NCI-H2171 treated with DMSO at 0.1 percent for 48 hours (cell line): ENCODE measurements at regions not wholly inside any gene's neighbourhood (a gene's known extent, or its start where the extent isn't known, plus 50 kb on each side); places are given as distances from the start of the nearest gene placed in this dataset.

Experiments used
- DNase-seq: peaks from one replicate; lab custom pipeline; 2025; lab: John Stamatoyannopoulos, UW

DNA sequence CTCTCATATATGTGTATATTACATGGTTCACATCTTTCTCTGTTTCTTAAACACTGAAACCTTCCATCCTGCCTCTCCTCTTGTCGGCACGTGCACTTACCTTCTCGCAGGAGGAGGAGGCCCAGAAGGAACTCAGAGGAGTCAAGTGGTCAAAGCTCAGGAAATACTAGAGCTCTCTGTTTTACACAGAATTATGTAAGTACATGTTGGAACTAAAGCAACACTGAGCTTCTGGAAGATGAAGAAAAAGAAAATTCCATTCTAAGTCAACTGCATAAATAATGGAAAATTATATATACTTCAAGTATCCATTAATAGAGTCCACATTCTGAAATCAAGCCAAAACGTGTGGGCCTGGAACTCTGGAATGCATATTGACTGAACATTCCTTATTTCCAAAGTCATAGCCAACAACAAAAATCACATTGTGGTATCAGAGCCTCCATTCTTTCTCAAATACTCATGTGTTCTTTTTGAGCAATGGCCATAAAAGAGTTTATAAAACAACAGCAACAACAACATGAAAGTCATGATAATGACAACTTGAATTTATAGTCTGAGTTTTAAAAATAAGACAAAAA lies 121.5 kb upstream of the RAI14 start:
- DNase-seq = no peak

GRCh38 chr5:34535433-34535832 lies 120.7 kb upstream of the RAI14 start:
- no peak for DNase-seq

DNA sequence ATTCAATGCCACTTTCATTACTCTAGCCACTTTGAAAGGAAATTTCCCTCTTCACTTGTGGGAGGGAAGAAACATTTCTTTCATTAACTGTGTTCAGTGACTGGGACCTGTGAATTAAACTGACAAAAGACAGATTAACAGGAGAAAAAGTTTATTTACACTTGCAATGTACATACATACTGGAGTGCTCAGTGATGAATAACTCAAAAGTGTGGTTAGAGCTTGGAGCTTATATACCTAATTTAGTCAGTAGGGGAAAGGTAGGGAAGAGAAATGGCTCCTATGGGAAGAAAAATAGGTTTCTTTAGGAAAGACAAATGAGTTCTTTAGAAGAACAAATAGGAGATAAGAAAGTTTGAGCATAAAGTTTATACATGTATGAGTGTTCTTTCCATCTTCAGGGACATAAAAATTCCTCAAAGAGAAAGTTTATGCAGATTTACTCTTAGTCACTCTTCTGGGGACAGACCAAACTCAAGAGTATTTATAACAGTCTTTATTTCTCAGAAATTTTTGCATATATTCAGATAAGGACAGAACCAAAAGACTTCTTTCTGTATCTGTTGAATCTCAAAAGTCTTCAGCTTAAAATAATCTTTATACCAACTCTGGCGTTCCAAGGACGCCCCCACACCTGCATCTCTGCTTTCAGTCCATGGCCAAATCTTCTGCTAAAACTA lies 120.0 kb upstream of the RAI14 start:
- no peak for DNase-seq

GRCh38 chr5:34536699-34537098 lies 119.4 kb upstream of the RAI14 start:
- DNase-seq = no peak

DNA sequence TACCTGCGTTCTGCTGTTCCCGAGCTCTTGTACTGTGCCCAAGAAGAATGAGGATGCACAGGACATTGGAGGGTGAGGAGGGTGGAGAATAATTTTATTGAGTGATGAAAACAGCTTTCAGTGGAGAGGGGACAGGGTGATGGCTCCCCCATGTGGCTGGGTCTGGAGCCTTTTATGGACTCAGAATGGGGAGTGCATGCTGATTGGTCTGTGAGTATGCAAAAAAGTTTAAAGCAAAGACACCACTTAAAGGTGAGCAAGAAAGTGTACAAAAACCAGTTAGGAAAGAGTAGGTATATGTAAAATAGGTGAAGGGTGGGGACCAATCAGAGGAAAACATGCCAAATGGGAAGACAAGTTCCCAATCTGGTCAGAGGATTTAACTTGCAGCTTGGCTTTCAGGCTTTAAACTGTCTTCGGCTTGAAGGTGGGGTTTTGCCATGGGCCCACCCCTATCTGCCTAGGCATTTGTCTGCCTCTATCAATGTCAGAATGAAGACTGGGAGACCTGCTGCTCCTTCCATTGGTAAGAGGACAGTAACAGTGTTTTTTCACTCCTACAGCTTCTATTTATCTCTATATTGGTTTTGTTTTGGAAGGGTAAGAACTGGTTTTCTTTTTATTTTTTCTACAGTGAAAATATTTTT lies 118.0 kb upstream of the RAI14 start:
- no peak for DNase-seq

DNA sequence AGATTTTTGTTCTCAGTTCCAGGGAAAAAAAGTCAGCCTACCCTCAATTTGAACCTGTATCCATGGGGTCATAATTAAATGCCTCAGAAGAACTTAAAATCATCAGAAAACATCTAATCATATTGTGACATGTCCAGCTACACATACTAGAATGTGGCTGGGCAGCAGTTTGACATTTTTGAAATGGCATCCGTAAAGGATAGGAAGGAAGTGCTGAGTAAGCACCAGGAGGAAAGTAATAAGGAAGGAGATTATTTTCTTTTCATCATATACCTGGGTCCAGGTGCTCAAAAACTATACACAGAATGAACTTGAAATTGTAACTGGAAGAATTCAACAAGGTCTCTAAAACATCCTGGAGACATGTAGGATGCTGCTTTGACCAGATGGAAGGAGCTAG lies 116.9 kb upstream of the RAI14 start:
- DNase-seq = no peak

- DNase-seq = no peak
Observed at GRCh38 chr5:34541067-34541466, 115.1 kb upstream of the RAI14 start.

DNA sequence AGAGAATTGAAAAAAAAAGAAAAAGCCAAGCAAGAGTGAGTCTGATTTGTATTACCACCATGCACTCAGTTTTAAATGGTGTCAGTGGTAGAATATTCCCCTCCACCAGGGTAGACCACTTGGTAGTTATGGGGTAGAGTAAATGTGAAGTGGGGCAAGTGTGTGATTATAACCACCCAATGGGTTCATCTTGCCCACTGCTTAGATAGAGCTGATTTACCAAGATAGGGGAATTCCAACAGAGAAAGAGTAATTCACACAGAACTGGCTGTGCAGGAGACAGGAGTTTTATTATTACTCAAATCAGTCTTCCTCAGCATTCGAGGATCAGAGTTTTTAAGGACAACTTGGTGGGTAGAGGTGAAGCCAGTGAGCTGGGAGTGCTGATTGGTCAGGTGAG lies 113.3 kb upstream of the RAI14 start:
- no peak for DNase-seq

DNA sequence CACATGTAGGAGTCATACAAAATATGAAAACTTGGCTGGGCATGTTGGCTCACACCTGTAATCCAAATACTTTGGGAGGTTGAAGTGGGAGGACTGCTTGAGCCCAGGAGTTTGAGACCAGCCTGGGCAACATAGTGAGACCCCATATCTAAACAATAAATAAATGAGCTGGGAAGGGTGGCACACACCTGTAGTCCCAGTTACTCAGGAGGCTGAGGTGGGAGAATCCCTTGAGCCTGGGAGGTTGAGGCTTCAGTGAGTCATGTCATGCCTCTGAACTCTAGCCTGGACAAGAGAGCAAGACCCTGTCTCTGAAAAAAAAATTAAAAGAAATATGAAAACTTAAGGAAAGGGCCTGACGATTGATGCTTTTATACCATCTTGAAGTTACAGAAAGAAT lies 112.4 kb upstream of the RAI14 start:
- DNase-seq = no peak

DNA sequence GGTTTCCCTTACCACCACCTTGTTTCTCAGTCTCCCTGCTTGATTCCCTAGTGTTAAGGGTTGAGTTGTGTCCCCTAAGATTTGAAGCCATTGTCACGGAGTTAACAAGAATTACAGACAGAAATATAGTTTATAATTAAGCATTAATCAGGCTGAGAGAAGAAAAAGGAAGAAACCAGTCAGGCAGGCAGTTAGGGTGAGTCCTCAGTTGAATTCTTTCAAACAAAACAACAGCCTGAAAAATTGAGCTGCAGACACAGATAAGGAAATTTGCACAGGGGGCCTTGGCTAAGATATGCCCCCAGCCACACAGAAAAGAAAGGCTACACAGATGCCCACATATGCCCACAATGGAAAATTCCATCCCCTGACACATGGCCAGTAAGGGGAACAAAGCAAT lies 111.7 kb upstream of the RAI14 start:
- DNase-seq = no peak

DNA sequence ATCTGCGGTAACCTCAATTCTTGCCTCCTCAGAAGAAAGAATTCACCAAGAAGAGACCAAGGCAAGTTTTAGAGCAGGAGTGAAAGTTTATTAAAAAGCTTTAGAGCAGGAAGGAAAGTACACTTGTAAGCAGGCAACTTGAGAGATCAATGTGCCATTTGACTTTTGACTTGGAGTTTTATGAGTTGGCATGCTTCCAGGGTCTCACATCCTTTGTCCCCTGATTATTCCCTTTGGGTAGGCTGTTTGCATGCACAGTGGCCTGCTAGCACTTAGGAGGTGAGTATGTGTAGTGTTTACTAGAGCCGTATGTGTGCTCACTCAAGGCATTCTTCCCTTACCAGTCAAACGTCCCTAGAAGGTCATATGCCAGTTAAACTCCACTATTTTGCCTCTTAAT lies 111.0 kb upstream of the RAI14 start:
- DNase-seq = no peak

DNA sequence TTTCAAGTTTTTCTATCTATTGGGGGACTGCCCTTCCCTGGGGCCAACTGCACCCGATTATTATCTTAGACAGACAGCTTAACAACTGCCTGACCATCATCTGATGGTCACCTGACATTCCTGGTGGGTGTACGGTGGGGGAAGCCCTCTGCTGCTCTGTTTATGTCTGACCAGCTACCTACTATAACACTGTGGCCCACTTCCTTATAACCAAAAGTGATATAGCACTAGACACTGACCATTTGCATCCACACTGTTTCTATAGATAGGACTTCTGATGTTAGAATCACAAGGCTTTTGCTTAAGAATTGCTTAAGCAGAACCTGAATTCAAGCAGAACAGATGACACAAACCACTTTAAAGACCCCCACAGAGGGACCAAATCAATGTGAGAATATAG lies 110.5 kb upstream of the RAI14 start:
- no peak for DNase-seq

GRCh38 chr5:34547300-34548085 lies 108.6 kb upstream of the RAI14 start:
- no peak for DNase-seq

DNA sequence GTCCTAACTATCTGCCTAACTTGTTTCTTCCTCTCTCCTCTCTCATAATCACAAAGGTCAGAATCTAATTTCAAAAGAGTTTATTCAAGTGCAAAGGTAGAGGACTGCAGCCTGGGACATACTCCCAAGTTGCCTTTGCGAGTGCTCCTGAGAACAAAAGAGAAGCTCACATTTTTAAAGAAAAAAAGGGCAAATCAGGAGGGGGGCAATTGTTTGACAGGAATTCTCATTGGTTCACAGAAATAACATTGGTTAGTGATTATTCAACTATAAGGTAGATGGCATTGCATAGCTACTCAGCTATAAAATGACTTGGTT lies 108.1 kb upstream of the RAI14 start:
- DNase-seq = no peak

GRCh38 chr5:34550247-34550646 lies 105.9 kb upstream of the RAI14 start:
- no peak for DNase-seq

DNA sequence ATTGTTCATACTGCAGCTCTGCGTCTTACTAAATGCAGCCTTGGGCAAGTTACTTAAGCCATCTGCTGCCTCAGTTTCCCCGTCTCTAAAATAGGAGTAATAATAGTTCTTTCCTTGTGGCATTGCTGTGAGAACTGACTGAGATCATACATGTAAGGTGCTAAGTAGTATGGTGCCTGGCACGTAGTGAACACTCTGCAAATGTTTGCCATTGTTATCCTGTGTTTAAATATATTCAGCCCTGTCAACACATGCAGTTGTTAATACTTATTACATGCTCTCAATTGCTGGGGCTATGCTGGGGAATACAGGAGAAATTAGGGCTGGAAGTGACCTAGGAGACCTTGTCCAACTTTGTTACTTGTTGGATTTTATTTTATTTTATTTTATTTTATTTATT lies 105.2 kb upstream of the RAI14 start:
- no peak for DNase-seq

- DNase-seq = no peak
Observed at GRCh38 chr5:34551911-34552433, 104.2 kb upstream of the RAI14 start.

DNA sequence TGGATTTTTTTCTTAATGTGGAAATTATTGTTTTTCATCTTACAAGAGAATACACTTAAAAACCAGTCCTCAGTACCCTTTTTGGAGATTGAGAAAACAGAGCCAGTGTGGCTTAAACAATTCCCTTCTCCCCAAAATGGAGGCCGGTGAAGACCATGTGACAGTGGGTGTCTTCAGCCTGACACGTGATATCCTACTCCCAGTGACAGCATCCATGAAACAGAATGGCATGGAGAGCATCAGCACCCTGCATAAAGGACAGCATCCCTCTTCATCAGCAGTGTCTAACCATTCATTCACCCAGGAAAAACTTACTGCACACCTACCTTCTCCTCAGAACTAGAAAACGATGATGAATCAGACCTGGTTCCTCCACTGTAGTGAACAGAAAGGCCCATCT lies 103.4 kb upstream of the RAI14 start:
- no peak for DNase-seq

DNA sequence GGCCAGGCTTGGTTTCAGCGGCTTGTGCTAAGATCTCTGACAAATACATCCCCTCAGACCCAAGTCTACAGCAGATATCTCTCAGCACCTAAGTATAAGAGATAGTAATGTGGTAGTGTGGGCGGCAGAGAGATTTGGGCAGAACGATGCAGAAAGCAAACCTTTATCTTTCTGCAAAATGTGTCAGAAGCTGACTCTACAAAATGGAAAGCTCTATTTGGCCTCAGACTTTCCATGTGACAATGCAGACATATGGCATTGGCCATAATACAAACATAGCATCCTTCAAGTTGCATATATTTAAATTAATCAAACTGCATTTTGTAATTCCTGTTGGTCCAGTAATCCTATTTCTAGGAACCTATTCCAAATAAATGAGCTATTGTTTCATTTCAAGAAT lies 102.5 kb upstream of the RAI14 start:
- no peak for DNase-seq

GRCh38 chr5:34554641-34555040 lies 101.5 kb upstream of the RAI14 start:
- DNase-seq = no peak

DNA sequence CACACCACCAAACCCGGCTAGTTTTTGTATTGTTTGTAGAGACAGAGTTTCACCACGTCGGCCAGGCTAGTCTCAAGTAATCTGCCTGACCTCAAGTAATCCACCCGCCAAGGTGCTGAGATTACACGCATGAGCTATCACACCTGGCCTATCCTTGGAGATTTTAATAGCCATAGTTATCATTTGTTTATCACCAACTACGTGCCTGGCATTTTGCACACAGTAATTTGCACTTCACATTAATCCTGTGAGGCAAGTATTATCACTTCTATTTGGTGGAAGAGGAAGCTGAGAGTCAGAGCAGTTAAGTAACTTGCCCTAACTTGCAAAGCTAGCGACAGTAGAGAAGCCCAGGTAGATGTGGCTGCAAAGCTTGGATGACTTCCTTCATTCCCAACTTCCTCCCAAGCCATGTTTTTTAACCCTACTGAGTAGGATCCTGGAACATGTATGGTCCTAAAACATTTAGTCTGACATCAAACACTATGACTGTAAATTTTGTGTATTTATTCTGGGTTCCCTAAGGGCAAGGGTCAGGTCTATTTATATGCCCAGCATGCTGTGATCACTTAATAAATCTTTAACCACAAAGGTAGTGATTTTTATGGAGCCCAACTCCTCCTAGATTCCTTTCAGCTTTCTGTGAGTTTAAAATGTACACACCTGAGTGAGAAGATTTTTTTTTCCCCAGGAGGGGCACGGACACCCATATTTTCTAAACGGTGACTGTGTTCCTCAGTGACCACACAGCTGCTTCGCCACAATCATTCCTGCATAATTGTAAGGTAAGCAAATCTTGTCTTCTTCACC lies 100.2 kb upstream of the RAI14 start:
- DNase-seq = no peak

GRCh38 chr5:34556509-34556782 lies 99.7 kb upstream of the RAI14 start:
- no peak for DNase-seq
